GM12872 (cell line): ENCODE measurements at regions not wholly inside any gene's neighbourhood (a gene's known extent, or its start where the extent isn't known, plus 50 kb on each side); places are given as distances from the start of the nearest gene placed in this dataset.

Experiments used
- TF ChIP-seq, protein P1 (sequence below): IDR thresholded peaks from 3 replicates; pipeline ENCODE4 v1.5.1; 2011; ENCODE audit warnings: low read depth, mild to moderate bottlenecking, low read length, moderate library complexity; ENCODE audit not compliant: insufficient read depth

- TF ChIP-seq, protein P1, sequence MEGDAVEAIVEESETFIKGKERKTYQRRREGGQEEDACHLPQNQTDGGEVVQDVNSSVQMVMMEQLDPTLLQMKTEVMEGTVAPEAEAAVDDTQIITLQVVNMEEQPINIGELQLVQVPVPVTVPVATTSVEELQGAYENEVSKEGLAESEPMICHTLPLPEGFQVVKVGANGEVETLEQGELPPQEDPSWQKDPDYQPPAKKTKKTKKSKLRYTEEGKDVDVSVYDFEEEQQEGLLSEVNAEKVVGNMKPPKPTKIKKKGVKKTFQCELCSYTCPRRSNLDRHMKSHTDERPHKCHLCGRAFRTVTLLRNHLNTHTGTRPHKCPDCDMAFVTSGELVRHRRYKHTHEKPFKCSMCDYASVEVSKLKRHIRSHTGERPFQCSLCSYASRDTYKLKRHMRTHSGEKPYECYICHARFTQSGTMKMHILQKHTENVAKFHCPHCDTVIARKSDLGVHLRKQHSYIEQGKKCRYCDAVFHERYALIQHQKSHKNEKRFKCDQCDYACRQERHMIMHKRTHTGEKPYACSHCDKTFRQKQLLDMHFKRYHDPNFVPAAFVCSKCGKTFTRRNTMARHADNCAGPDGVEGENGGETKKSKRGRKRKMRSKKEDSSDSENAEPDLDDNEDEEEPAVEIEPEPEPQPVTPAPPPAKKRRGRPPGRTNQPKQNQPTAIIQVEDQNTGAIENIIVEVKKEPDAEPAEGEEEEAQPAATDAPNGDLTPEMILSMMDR: no peak
Observed at GRCh38 chr4:119795986-119796578, 167.5 kb upstream of the PDE5A start.

DNA sequence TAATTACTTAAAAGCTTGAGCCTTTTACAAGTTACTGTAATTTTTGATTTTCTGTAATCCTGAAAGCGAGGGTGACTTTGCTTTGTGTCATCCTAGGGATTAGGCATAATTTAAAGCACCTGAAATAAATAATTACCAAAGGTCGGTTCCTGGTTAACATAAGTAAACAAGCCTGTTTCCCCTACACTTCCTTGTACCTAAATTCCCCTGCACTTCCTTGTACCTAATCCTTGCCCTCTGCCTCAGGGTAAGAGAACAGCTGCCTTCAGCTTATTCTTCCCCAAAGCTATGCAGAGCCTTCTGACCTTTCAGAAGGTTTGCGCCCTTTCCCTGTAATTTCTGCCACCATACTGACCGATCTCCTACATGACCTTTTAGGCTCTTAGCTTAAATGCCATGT, 166.1 kb upstream of the PDE5A start:
- TF ChIP-seq, protein P1: no peak

DNA sequence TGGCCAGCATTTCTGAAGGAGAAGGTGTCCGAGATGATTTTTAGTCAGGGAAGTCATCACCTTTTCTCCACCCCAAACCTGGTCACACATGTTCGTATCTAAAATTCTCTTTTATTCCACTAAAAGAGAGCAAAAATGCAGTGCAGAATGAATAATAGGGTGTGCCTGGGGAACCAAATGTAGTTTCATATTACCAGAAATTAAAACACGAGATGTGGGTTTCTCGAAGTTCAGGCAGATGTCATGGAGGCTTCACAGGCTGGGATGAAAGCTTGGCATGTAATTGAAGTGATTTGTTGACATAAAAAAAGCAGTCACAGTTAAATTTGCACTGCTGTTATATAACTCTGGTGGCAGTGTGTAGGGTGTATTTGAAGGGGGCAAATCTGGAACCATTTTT, 165.5 kb upstream of the PDE5A start:
- TF ChIP-seq, protein P1: no peak

GRCh38 chr4:119788349-119789266, 160.0 kb upstream of the PDE5A start:
- TF ChIP-seq, protein P1: no peak

GRCh38 chr4:119785963-119786362, 157.4 kb upstream of the PDE5A start:
- TF ChIP-seq, protein P1: 0 out of 3 replicates have a peak, but pooled peaks have one; percentile 6

DNA sequence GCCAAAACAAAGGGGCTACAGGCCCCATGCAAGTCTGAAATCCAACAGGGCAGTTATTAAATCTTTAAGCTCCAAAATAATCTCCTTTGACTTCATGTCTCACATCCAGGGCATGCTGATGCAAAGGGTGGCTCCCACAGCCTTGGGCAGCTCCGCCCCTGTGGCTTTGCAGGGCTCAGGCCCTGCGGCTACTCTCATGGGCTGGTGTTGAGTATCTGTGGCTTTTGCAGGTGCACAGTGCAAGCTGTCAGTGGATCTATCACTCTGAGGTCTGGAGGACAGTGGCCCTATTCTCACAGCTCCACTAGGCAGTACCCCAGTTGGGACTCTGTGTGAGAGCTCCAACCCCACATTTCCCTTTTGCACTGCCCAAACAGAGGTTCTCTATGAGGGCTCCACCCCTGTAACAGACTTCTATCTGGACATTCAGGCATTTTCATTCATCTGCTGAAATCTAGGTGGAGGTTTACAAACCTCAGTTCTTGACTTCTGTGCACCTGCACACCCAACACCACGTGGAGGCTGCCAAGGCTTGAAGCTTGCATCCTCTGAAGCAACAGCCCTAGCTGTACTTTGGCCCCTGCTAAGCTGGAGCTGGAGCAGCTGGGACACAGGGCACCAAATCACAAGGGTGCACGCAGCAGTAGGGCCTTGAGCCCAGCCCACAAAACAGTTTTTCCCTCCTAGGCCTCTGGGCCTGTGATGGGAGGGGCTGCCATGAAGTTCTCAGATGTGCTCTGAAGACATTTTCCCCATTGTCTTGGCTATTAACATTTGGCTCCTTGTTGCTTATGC, 154.8 kb upstream of the PDE5A start:
- TF ChIP-seq, protein P1: no peak

DNA sequence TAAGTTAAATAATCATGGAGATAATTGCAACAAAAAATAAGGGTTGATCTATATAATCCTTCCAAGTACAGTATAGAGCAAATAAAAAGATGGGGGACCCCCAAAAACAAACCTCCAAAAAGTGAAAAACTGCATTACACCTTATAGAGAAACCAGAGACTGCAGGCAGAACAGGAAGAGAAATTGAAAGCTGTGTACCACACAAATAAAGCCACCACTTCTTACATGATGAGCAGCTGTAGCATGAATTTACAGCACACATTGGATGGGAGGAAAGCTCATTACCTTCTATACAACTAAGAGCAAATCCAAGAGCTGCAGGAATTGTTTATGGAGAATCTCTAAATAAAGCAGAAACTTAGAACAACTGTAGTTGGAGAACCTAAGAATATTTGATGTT, 152.4 kb upstream of the PDE5A start:
- TF ChIP-seq, protein P1: no peak
